Body of pancreas (tissue), 4 donors: ENCODE measurements at regions not wholly inside any gene's neighbourhood (a gene's known extent, or its start where the extent isn't known, plus 50 kb on each side); places are given as distances from the start of the nearest gene placed in this dataset.

Experiments
- ATAC-seq: fragments of 150-250 bp; one replicate; pipeline ENCODE4 v1.9.1; 2016
- DNase-seq, 4 donors: peaks; one replicate each; pipeline ENCODE4 v3.0.0-alpha.2; 2019
- H3K27ac ChIP-seq, 4 donors: fragments of 200-600 bp; sonication (generic); 1 replicate in 3 of 4; 2 replicates in 1 of 4; pipeline versions ENCODE4 v1.5.1 to v1.6.1; 2016 to 2019; ENCODE audit warnings: mild to moderate bottlenecking in 1 of 4, mixed read lengths in 1 of 4, moderate library complexity in 1 of 4
- H3K27me3 ChIP-seq, 2 donors: fragments of 200-600 bp; sonication (generic); one replicate each; pipeline ENCODE4 v1.6.0; 2016; ENCODE audit warnings: mild to moderate bottlenecking in 1 of 2
- H3K36me3 ChIP-seq, 2 donors: fragments of 200-600 bp; sonication (generic); replicated peaks in 1 of 2; 2 replicates each; pipeline ENCODE4 v1.5.1; 2016; ENCODE audit warnings: low read depth in 2 of 2; ENCODE audit not compliant: insufficient read depth in 1 of 2
- H3K4me1 ChIP-seq: fragments of 200-600 bp; sonication (generic); one replicate; pipeline ENCODE4 v1.6.0; 2016
- H3K4me3 ChIP-seq, 2 donors: fragments of 200-600 bp; sonication (generic); 1 replicate in 1 of 2; 2 replicates in 1 of 2; pipeline ENCODE4 v1.5.1; 2016 to 2019
- H3K9me3 ChIP-seq, 3 donors: fragments of 200-600 bp; sonication (generic); 1 replicate in 2 of 3; 2 replicates in 1 of 3; pipeline ENCODE4 v1.5.1; 2016
- CTCF ChIP-seq, 7 experiments: fragments of 450-650 bp in 4 of 7; fragments of 200-600 bp in 3 of 7; sonication (generic) in 3 of 7; IDR thresholded peaks; one replicate each; pipeline ENCODE4 v1.5.1; 2016 to 2019; ENCODE audit warnings: antibody characterized with exemption in 7 of 7
- POLR2A ChIP-seq, 3 donors: fragments of 450-650 bp; IDR thresholded peaks; one replicate each; pipeline ENCODE4 v1.6.1; 2016; ENCODE audit warnings: antibody characterized with exemption in 3 of 3, mild to moderate bottlenecking in 2 of 3
- WGBS, 2 donors: methylation state at CpG; one replicate each; pipeline ENCODE4 v1.1.5; 2017; 5-methylcytosine and 5-hydroxymethylcytosine counted together
- intact Hi-C: fragments of 100-400 bp; cut with DNase I; formaldehyde crosslinking; loops from one replicate; pipeline ENCODE4 v1.15.1; 2023

GRCh38 chr1:38512024-38512767 lies 347.4 kb downstream of the RRAGC start:
- no peak overlapping the region for H3K27ac ChIP-seq
- H3K27me3 ChIP-seq: no peaks in the 10 kb centered on the region
- H3K4me1 ChIP-seq: no peaks in the 10 kb centered on the region
- WGBS, 2 donors: 38 to 43% methylated on average over 5 of the region's 5 CpGs
- no peak overlapping the region for H3K4me3 ChIP-seq
- intact Hi-C loops: no loop called here
- H3K9me3 ChIP-seq: no peaks in the 10 kb centered on the region
- no peak for ATAC-seq
- no peak for DNase-seq
- no peaks in the 10 kb centered on the region for H3K36me3 ChIP-seq
- TF ChIP-seq CTCF (IDR thresholded peaks at IDR 0.05): no peak
- no peak for TF ChIP-seq POLR2A (IDR thresholded peaks at IDR 0.05)

- TF ChIP-seq POLR2A (IDR thresholded peaks at IDR 0.05): no peak
- no peak for TF ChIP-seq CTCF (IDR thresholded peaks at IDR 0.05)
- H3K36me3 ChIP-seq: no peaks in the 10 kb centered on the region
- H3K9me3 ChIP-seq: no peaks in the 10 kb centered on the region
- DNase-seq (no peak), ATAC-seq (no peak)
- no peaks in the 10 kb centered on the region for H3K4me1 ChIP-seq
- WGBS, 2 donors: 10 to 13% methylated on average over 6 of the region's 6 CpGs
- no peak overlapping the region for H3K27ac ChIP-seq
- intact Hi-C loops: no loop called here
- H3K4me3 ChIP-seq: no peak overlapping the region
- H3K27me3 ChIP-seq: no peaks in the 10 kb centered on the region
Observed at GRCh38 chr1:38508232-38508631, 351.3 kb downstream of the RRAGC start.

DNA sequence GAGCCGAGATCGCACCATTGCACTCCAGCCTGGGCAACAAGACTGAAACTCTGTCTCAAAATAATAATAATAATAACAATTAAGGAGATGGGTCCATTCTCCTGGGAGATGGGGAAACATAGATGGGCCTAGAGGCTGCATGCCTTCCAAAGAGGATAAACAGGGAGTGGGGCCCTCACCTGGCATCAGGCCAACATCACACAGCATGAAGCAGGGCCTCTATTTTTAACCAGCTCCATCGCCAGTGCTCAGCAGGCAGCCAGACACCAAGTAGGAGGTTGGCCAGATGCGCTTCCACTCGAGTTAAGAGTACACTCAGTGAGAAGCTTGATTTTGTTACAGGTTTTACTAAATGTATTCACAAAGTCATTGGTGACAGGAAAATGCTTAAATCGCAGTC lies 352.0 kb downstream of the RRAGC start:
- DNase-seq: no peak
- TF ChIP-seq POLR2A (IDR thresholded peaks at IDR 0.05) (no peak), CTCF (IDR thresholded peaks at IDR 0.05) (no peak)
- Histone ChIP-seq H3K36me3 (no peaks in the 10 kb centered on the region), H3K27me3 (no peaks in the 10 kb centered on the region), H3K9me3 (no peaks in the 10 kb centered on the region), H3K27ac (no peak overlapping the region), H3K4me3 (no peak overlapping the region), H3K4me1 (no peaks in the 10 kb centered on the region)
- intact Hi-C loops: no loop called here
- 68 to 77% methylated on average over 6 of the region's 6 CpGs for WGBS, 2 donors
- no peak for ATAC-seq

DNA sequence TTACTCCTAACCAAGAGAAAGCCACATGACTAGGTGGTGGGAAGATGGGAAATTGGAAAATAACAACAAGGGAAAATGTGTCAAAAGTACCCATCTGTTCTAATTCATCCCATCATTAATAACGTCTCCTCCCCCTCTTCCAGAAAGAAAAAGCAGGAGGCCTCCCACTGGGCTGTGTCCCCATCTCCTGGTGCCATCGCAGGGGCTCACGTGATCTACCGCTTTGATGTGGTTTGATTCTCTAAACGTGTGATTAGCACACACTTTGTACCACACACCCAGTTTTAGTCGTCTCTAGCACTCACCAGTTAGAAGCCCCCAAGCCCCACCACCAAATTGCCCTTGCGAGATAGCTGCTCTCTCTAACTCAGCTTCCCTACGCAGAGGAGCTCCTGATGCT lies 353.6 kb downstream of the RRAGC start:
- WGBS, 2 donors: 32 to 48% methylated on average over 8 of the region's 8 CpGs
- H3K36me3 ChIP-seq: no peaks in the 10 kb centered on the region

More for the DNA sequence above, 353.6 kb downstream of the RRAGC start:
- no peak for TF ChIP-seq POLR2A (IDR thresholded peaks at IDR 0.05)
- no peak for TF ChIP-seq CTCF (IDR thresholded peaks at IDR 0.05)
- H3K27me3 ChIP-seq: no peaks in the 10 kb centered on the region
- intact Hi-C loops: no loop called here
- no peaks in the 10 kb centered on the region for H3K4me1 ChIP-seq
- DNase-seq (no peak), ATAC-seq (no peak)
- no peaks in the 10 kb centered on the region for H3K9me3 ChIP-seq
- H3K27ac ChIP-seq: no peak overlapping the region
- no peak overlapping the region for H3K4me3 ChIP-seq
